C4-2B (cell line): ENCODE measurements at regions not wholly inside any gene's neighbourhood (a gene's known extent, or its start where the extent isn't known, plus 50 kb on each side); places are given as distances from the start of the nearest gene placed in this dataset.

Experiments used
- H3K27ac ChIP-seq: fragments of 450-650 bp; 2 replicates; pipeline ENCODE4 v1.5.1; 2017
- ZFX ChIP-seq: fragments of 450-650 bp; IDR thresholded peaks from 2 replicates; pipeline ENCODE4 v1.6.1; 2017
- TF ChIP-seq, protein P1 (sequence below): fragments of 450-650 bp; conservative IDR thresholded peaks from 2 replicates; pipeline ENCODE4 v1.5.1; 2017; ENCODE audit warnings: mild to moderate bottlenecking

DNA sequence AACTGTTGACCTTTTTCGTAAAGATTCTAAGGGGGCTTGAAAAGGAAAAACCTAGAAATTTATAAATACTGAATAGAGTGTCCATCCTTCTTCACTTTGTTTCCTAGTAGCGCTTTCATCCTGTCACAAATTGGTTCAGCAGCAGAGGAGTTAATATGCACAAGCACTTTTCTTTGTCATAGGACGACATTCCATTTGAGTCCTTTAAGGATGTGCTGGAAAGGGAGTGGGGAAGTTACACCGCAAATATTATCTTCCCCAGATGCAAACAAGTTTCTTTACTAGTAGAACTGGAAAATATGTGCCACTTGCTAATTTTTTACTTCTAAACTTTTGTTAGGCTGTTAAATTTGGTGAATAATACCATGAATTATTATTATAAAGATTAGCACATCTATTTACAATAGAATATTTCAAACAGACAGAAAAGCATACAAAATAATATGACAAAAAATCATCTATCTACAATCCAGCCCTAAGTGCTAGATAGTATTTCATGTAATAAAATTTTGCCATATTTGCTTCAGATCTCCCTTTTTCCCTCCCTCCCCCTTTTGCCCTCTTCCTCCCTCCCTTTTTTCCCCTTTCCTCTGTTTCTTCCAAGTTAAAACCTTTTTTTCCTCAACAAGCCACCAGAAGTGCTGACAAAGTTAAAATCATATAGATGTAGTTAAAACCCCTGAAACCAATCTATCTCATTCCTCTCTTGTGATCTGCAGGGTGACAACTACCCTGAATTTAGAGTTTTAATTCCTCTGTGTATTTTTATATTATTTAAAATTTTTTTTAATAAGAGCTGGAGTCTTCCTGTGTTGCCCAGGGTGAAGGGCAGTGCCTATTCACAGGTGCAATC lies 50.5 kb upstream of the MAP4K3 start:
- no peak overlapping the region for H3K27ac ChIP-seq
- TF ChIP-seq, protein P1, sequence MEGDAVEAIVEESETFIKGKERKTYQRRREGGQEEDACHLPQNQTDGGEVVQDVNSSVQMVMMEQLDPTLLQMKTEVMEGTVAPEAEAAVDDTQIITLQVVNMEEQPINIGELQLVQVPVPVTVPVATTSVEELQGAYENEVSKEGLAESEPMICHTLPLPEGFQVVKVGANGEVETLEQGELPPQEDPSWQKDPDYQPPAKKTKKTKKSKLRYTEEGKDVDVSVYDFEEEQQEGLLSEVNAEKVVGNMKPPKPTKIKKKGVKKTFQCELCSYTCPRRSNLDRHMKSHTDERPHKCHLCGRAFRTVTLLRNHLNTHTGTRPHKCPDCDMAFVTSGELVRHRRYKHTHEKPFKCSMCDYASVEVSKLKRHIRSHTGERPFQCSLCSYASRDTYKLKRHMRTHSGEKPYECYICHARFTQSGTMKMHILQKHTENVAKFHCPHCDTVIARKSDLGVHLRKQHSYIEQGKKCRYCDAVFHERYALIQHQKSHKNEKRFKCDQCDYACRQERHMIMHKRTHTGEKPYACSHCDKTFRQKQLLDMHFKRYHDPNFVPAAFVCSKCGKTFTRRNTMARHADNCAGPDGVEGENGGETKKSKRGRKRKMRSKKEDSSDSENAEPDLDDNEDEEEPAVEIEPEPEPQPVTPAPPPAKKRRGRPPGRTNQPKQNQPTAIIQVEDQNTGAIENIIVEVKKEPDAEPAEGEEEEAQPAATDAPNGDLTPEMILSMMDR: no peak
- no peak for TF ChIP-seq ZFX

DNA sequence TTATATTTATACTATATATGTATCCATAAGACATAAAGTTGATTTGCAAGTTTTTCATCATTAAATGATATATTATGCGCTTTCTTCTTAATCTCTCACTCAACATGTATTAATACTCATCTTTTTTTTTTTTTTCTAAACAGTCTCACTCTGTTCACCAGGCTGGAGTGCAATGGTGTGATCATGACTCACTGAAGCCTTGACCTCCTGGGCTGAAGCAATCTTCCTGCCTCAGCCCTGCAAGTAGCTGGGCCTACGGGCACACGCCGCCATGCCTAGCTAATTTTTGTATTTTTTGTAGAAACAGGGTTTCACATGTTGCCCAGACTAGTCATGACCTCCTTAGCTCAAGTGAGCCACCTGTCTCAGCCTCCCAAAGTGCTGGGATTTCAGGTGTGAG lies 51.4 kb upstream of the MAP4K3 start:
- TF ChIP-seq ZFX: no peak
- TF ChIP-seq, protein P1: no peak
- no peak overlapping the region for H3K27ac ChIP-seq

DNA sequence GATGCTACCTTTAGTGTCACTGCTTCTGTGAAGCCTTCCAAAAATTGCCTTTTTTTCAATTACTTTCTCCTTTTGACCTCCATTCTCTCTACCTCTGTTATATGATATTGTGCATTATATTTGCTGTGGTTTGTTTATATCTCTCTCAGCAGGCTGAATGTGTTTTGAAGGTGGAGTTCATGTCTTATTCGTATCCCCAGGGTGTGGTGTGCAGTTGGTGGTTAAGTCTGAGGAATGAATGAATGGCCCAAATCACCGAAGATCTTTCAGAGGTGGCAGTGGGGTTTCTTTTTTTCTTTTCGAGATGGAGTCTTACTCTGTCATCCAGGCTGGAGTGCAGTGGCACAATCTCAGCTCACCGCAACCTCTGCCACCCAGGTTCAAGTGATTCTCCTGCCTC lies 53.5 kb upstream of the MAP4K3 start:
- no peak for TF ChIP-seq ZFX
- TF ChIP-seq, protein P1: no peak

DNA sequence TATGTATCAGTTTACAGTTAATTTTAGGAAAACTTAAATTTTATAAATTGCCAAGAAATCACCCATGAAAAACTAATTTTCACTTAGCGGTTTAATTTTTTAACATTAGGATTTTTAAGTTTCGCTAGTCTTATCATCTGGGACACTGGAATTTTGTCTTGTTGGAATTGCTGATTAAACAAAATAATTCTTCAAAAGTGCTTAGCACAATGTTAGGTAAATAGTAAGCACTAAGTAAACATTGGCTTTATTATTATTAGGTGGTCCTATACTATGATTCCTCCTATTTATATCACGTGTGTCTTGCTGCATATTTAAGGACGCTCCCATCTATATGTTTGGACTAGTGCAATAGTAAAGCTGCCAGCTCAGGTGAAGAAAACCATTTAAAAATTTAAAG lies 54.6 kb upstream of the MAP4K3 start:
- no peak overlapping the region for H3K27ac ChIP-seq
- TF ChIP-seq, protein P1: no peak
- TF ChIP-seq ZFX: no peak

More for the DNA sequence above, 53.5 kb upstream of the MAP4K3 start:
- H3K27ac ChIP-seq: no peak overlapping the region

DNA sequence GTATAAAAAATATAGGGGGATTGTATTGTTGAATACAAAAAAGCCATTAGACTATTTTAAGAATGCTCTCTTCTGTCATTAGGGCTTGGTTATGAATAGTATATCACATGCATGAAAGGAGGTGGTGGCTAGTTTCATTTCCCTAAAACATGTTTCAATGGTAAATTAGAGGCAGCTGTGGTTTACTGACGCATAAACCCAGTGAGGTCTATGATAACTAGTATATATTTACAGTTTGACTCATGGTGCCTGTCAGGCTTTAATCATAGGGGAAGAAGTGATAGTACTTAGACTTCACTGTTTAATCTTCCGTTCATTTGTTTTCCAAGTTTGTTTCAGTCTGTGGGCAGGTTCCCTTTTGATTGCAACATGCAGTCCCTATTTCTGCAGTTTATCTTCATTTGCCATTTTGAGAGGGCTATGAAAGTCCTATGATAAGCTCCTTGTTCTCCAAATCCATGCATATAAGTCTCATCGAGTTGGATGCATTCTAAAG lies 55.1 kb upstream of the MAP4K3 start:
- no peak for TF ChIP-seq ZFX
- TF ChIP-seq, protein P1: no peak
- H3K27ac ChIP-seq: no peak overlapping the region

DNA sequence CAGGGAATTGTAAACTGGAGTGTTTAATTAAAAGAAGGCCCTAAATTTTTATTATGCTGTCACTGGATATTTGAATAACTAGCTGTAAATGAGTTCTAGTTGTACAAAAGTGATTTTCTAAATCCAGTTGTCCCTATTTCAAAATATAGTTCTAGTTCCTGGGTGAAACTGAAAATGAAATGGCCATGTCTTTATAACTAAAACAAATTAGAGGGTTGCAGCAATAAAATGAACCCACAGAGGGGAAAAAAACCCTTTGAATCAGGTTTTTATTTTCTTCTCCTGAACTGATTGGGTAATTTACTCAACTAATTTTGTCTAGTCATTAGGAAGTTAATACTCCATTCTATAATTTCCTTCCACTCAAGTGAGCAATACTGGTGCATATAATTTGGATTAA lies 55.6 kb upstream of the MAP4K3 start:
- no peak for TF ChIP-seq ZFX
- TF ChIP-seq, protein P1: no peak
- no peak overlapping the region for H3K27ac ChIP-seq

DNA sequence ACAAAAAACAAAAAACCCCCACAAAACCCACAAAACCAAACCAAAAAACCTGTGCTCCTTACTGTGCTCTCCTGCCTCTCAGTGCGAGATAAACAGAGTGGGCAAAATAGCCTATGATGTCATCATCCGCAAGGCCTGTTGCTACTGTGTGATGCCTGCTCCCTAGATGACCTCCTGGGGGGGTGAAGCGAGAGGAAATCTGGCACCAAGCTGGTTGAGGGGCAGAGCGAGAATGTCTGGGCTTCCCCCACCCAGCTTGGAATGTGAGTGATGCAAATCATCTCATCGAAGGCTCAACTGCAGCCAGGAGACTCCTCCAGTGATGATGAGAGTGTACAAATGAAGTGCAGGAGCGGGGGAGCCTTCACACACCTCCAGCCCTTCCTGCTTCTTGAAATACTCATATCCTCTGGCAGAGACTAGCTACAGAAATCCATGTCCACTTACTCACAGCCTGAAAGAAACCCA lies 57.7 kb upstream of the MAP4K3 start:
- TF ChIP-seq ZFX: no peak
- no peak overlapping the region for H3K27ac ChIP-seq
